Common myeloid progenitor, CD34-positive (primary cell): ENCODE measurements at regions not wholly inside any gene's neighbourhood (a gene's known extent, or its start where the extent isn't known, plus 50 kb on each side); places are given as distances from the start of the nearest gene placed in this dataset.

Experiments used
- CTCF ChIA-PET: fragments of 350-600 bp; sonication (Branson Sonifier 250); formaldehyde crosslinking; loops from one replicate; lab custom pipeline; 2021; ENCODE audit warnings: antibody characterized with exemption; lab: Charles Lee
- POLR2A ChIA-PET: fragments of 350-600 bp; sonication (Branson Sonifier 250); formaldehyde crosslinking; loops from one replicate; lab custom pipeline; 2021; ENCODE audit warnings: antibody characterized with exemption; lab: Charles Lee
- DNase-seq, 3 donors: peaks; one replicate each; pipeline versions ENCODE4 v3.0.0 to v3.0.0-alpha.2; 2013
- H3K27ac ChIP-seq, 2 experiments: 1 replicate in 1 of 2; 2 replicates in 1 of 2; pipeline ENCODE4 v1.7.0; 2013; ENCODE audit warnings: inconsistent platforms in 2 of 2, low read length in 2 of 2, mild to moderate bottlenecking in 2 of 2, low read depth in 1 of 2, moderate library complexity in 1 of 2; ENCODE audit not compliant: severe bottlenecking in 2 of 2, insufficient read depth in 1 of 2, poor library complexity in 1 of 2
- H3K27me3 ChIP-seq, 5 experiments: replicated peaks in 2 of 5; 1 replicate in 3 of 5; 2 replicates in 2 of 5; pipeline versions ENCODE4 v1.6.1 to v1.7.0; 2013; ENCODE audit warnings: low read length in 4 of 5, mild to moderate bottlenecking in 2 of 5, moderate library complexity in 2 of 5, inconsistent platforms in 1 of 5; ENCODE audit not compliant: insufficient read depth in 5 of 5, control insufficient read depth in 4 of 5
- H3K36me3 ChIP-seq, 4 experiments: 1 replicate in 2 of 4; 2 replicates in 2 of 4; pipeline versions ENCODE4 v1.6.1 to v1.7.0; 2013; ENCODE audit warnings: low read length in 3 of 4, control low read depth in 1 of 4, mild to moderate bottlenecking in 1 of 4; ENCODE audit not compliant: control insufficient read depth in 4 of 4, insufficient read depth in 4 of 4
- H3K4me1 ChIP-seq, 4 experiments: 1 replicate in 3 of 4; 2 replicates in 1 of 4; pipeline versions ENCODE4 v1.6.1 to v1.7.1; 2013; ENCODE audit warnings: low read length in 3 of 4, mild to moderate bottlenecking in 3 of 4, control low read depth in 1 of 4, inconsistent platforms in 1 of 4, moderate library complexity in 1 of 4; ENCODE audit not compliant: control insufficient read depth in 4 of 4, insufficient read depth in 4 of 4; ENCODE audit errors: control extremely low read depth in 1 of 4
- H3K4me3 ChIP-seq, 7 experiments: 1 replicate in 4 of 7; 2 replicates in 3 of 7; pipeline versions ENCODE4 v1.5.1 to v1.7.0; 2013; ENCODE audit warnings: mild to moderate bottlenecking in 7 of 7, low read length in 6 of 7, moderate library complexity in 6 of 7, inconsistent platforms in 2 of 7, low read depth in 2 of 7, control low read depth in 1 of 7; ENCODE audit not compliant: insufficient read depth in 4 of 7, control insufficient read depth in 1 of 7; ENCODE audit errors: extremely low read depth in 1 of 7
- H3K9me3 ChIP-seq, 5 experiments: 1 replicate in 4 of 5; 2 replicates in 1 of 5; pipeline versions ENCODE4 v1.6.1 to v1.7.1; 2013; ENCODE audit warnings: low read length in 4 of 5, mild to moderate bottlenecking in 2 of 5, inconsistent platforms in 1 of 5, low read depth in 1 of 5, moderate library complexity in 1 of 5; ENCODE audit not compliant: control insufficient read depth in 4 of 5, insufficient read depth in 2 of 5; ENCODE audit errors: control extremely low read depth in 1 of 5
- WGBS: methylation state at CpG from one replicate; pipeline ENCODE4 v1.1.5; 2013; ENCODE audit not compliant: insufficient coverage; 5-methylcytosine and 5-hydroxymethylcytosine counted together

- Histone ChIP-seq H3K4me3 (no peak overlapping the region), H3K27ac (no peak overlapping the region), H3K27me3 (no peaks in the 10 kb centered on the region), H3K4me1 (no peaks in the 10 kb centered on the region), H3K9me3 (no peaks in the 10 kb centered on the region), H3K36me3 (no peaks in the 10 kb centered on the region)
- DNase-seq, result no peak
- POLR2A ChIA-PET, result no interaction called here
- 73% methylated on average over 2 of the region's 2 CpGs for WGBS
- CTCF ChIA-PET, result no interaction called here
Measured at GRCh38 chr4:119984996-119985395, 81.7 kb downstream of the MAD2L1 start.

GRCh38 chr4:119982756-119983155 lies 83.9 kb downstream of the MAD2L1 start:
- H3K27me3 ChIP-seq, result no peaks in the 10 kb centered on the region
- no peaks in the 10 kb centered on the region for H3K4me1 ChIP-seq
- no peak for DNase-seq
- CTCF ChIA-PET, result no interaction called here
- H3K9me3 ChIP-seq, result no peaks in the 10 kb centered on the region
- no peaks in the 10 kb centered on the region for H3K36me3 ChIP-seq
- no peak overlapping the region for H3K27ac ChIP-seq
- H3K4me3 ChIP-seq, result no peak overlapping the region
- POLR2A ChIA-PET, result no interaction called here

GRCh38 chr4:119980456-119980855 lies 86.2 kb downstream of the MAD2L1 start:
- WGBS, result 100% methylated on average over 1 of the region's 2 CpGs
- H3K4me3 ChIP-seq, result no peak overlapping the region
- H3K9me3 ChIP-seq, result no peaks in the 10 kb centered on the region
- ChIA-PET POLR2A (no interaction called here), CTCF (no interaction called here)
- H3K36me3 ChIP-seq, result no peaks in the 10 kb centered on the region
- no peaks in the 10 kb centered on the region for H3K27me3 ChIP-seq
- no peak for DNase-seq
- H3K27ac ChIP-seq, result no peak overlapping the region
- H3K4me1 ChIP-seq, result no peaks in the 10 kb centered on the region

GRCh38 chr4:119977076-119977940 lies 89.3 kb downstream of the MAD2L1 start:
- H3K4me1 ChIP-seq, result no peaks in the 10 kb centered on the region
- 77% methylated on average over 5 of the region's 9 CpGs for WGBS
- ChIA-PET CTCF (no interaction called here), POLR2A (no interaction called here)
- no peaks in the 10 kb centered on the region for H3K36me3 ChIP-seq
- no peaks in the 10 kb centered on the region for H3K27me3 ChIP-seq
- H3K9me3 ChIP-seq, result no peaks in the 10 kb centered on the region
- DNase-seq, result no peak
- no peak overlapping the region for H3K4me3 ChIP-seq
- H3K27ac ChIP-seq, result no peak overlapping the region

GRCh38 chr4:119971431-119972084 lies 95.1 kb downstream of the MAD2L1 start:
- H3K4me1 ChIP-seq, result no peaks in the 10 kb centered on the region
- POLR2A ChIA-PET, result no interaction called here
- no peaks in the 10 kb centered on the region for H3K36me3 ChIP-seq
- no peaks in the 10 kb centered on the region for H3K27me3 ChIP-seq
- H3K27ac ChIP-seq, result no peak overlapping the region
- H3K4me3 ChIP-seq, result no peak overlapping the region
- no CpG with 5 or more reads among the region's 1 CpG for WGBS
- no peaks in the 10 kb centered on the region for H3K9me3 ChIP-seq
- no peak for DNase-seq
- CTCF ChIA-PET, result no interaction called here

GRCh38 chr4:119962631-119963030 lies 104.0 kb downstream of the MAD2L1 start:
- Histone ChIP-seq H3K36me3 (no peaks in the 10 kb centered on the region), H3K4me1 (no peaks in the 10 kb centered on the region), H3K9me3 (no peaks in the 10 kb centered on the region), H3K27me3 (no peaks in the 10 kb centered on the region), H3K27ac (no peak overlapping the region), H3K4me3 (no peak overlapping the region)
- no peak for DNase-seq
- CTCF ChIA-PET, result no interaction called here
- POLR2A ChIA-PET, result no interaction called here

GRCh38 chr4:119958983-119959382 lies 107.7 kb downstream of the MAD2L1 start:
- POLR2A ChIA-PET, result no interaction called here
- Histone ChIP-seq H3K27ac (no peak overlapping the region), H3K4me3 (no peak overlapping the region), H3K36me3 (no peaks in the 10 kb centered on the region), H3K9me3 (no peaks in the 10 kb centered on the region), H3K4me1 (no peaks in the 10 kb centered on the region), H3K27me3 (no peaks in the 10 kb centered on the region)
- no peak for DNase-seq
- CTCF ChIA-PET, result no interaction called here
